ENCODE measurements at regions not wholly inside any gene's neighbourhood (a gene's known extent, or its start where the extent isn't known, plus 50 kb on each side); places are given as distances from the start of the nearest gene placed in this dataset.

- in situ Hi-C loops (cut with HindIII; ENCODE audit: low sequenced_read_pairs), result no loop called here
- TF ChIP-seq, protein P1, sequence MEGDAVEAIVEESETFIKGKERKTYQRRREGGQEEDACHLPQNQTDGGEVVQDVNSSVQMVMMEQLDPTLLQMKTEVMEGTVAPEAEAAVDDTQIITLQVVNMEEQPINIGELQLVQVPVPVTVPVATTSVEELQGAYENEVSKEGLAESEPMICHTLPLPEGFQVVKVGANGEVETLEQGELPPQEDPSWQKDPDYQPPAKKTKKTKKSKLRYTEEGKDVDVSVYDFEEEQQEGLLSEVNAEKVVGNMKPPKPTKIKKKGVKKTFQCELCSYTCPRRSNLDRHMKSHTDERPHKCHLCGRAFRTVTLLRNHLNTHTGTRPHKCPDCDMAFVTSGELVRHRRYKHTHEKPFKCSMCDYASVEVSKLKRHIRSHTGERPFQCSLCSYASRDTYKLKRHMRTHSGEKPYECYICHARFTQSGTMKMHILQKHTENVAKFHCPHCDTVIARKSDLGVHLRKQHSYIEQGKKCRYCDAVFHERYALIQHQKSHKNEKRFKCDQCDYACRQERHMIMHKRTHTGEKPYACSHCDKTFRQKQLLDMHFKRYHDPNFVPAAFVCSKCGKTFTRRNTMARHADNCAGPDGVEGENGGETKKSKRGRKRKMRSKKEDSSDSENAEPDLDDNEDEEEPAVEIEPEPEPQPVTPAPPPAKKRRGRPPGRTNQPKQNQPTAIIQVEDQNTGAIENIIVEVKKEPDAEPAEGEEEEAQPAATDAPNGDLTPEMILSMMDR (IDR thresholded peaks at IDR 0.05; ENCODE audit: low read depth, low read length, missing control alignments), result no peak
- no peak for DNase-seq (ENCODE audit: low read depth)
- no peak overlapping the region for H3K4me3 ChIP-seq (ENCODE audit: low read depth, low read length)
These were observed 146.4 kb upstream of the TIAM1 start for GRCh38 chr21:31490443-31490842.

- DNase-seq (ENCODE audit: low read depth), result no peak
- in situ Hi-C loops (cut with HindIII; ENCODE audit: low sequenced_read_pairs), result loop anchor here (5.0 kb wide), 1 partner anchor 33 kb away; no protein-coding TSS in a partner anchor
- no peak overlapping the region for H3K4me3 ChIP-seq (ENCODE audit: low read depth, low read length)
- TF ChIP-seq, protein P1 (IDR thresholded peaks at IDR 0.05; ENCODE audit: low read depth, low read length, missing control alignments), result no peak
These were observed 145.7 kb upstream of the TIAM1 start for GRCh38 chr21:31489726-31490125.

GRCh38 chr21:31489014-31489413 is 145.0 kb upstream of the TIAM1 start:
- TF ChIP-seq, protein P1 (IDR thresholded peaks at IDR 0.05; ENCODE audit: low read depth, low read length, missing control alignments), result no peak
- DNase-seq (ENCODE audit: low read depth), result no peak
- in situ Hi-C loops (cut with HindIII; ENCODE audit: low sequenced_read_pairs), result loop anchor here (5.0 kb wide), 1 partner anchor 33 kb away; no protein-coding TSS in a partner anchor
- no peak overlapping the region for H3K4me3 ChIP-seq (ENCODE audit: low read depth, low read length)

GRCh38 chr21:31484219-31484618 is 140.2 kb upstream of the TIAM1 start:
- in situ Hi-C loops (cut with HindIII; ENCODE audit: low sequenced_read_pairs), result no loop called here
- TF ChIP-seq, protein P1 (IDR thresholded peaks at IDR 0.05; ENCODE audit: low read depth, low read length, missing control alignments), result no peak
- H3K4me3 ChIP-seq (ENCODE audit: low read depth, low read length), result no peak overlapping the region
- no peak for DNase-seq (ENCODE audit: low read depth)

DNA sequence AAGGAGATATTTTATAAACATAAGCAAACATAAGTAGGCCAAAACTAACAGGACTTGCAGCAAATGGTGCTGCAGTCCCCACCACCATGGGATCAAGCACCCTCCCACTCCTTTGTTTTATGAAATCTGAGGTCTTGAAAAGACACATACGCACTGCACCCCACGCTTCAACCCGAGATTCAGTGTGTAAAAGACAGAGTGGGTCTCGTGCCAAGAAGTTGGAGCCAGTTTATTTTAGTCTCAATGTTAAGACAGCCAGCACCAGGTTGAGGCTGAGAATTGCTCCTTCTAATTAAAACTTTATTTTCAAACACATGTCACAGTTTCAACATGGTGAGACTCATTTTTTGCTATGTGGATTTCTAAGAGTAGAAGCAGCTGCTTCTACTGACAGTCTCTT is 139.1 kb upstream of the TIAM1 start:
- TF ChIP-seq, protein P1 (IDR thresholded peaks at IDR 0.05; ENCODE audit: low read depth, low read length, missing control alignments), result no peak
- H3K4me3 ChIP-seq (ENCODE audit: low read depth, low read length), result no peak overlapping the region

DNA sequence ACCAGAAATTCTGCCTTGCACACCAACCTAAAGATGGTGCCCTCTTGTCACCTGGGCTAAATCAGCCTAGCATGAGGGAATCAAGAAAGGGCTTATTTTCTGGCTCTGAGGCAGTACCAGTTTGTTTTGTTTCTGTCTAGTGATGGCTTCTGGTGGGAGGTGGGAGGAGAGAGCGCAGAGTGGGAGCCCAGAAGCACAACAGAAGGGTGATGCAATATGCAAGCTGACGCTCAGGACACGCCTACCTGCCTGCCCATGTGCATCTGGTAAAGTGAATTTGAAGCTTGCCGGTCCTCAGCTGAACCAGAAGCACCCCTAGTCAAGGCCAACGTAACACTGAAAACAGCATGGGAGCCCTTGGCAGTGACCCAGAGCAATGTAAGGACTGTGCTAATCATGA is 138.4 kb upstream of the TIAM1 start:
- H3K4me3 ChIP-seq (ENCODE audit: low read depth, low read length), result no peak overlapping the region
- no peak for DNase-seq (ENCODE audit: low read depth)
- in situ Hi-C loops (cut with HindIII; ENCODE audit: low sequenced_read_pairs), result no loop called here
- TF ChIP-seq, protein P1 (IDR thresholded peaks at IDR 0.05; ENCODE audit: low read depth, low read length, missing control alignments), result no peak

More for the DNA sequence above, 139.1 kb upstream of the TIAM1 start:
- DNase-seq (ENCODE audit: low read depth), result no peak
- in situ Hi-C loops (cut with HindIII; ENCODE audit: low sequenced_read_pairs), result no loop called here

DNA sequence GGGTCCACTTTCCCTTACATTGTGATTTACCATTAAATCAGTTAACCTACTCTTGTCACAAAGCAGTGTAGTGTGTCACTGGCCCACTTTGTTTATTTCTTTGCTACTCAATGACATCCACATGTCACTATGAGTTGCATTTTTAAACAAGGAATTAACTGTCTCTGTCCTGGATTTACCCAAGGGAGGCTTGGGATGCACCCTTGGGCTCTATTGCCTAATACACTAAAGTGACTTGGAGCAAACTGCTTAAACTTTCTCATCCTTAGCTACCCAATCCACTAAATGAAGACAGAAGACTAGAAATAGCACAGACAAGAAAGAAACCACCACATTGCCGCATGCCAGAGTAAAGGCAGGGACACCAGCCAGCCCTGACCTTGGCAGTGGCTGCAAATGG is 136.2 kb upstream of the TIAM1 start:
- in situ Hi-C loops (cut with HindIII; ENCODE audit: low sequenced_read_pairs), result no loop called here
- TF ChIP-seq, protein P1 (IDR thresholded peaks at IDR 0.05; ENCODE audit: low read depth, low read length, missing control alignments), result no peak
- no peak overlapping the region for H3K4me3 ChIP-seq (ENCODE audit: low read depth, low read length)
- no peak for DNase-seq (ENCODE audit: low read depth)

All from astrocyte of the cerebellum (primary cell).